A673 (cell line): ENCODE measurements at regions not wholly inside any gene's neighbourhood (a gene's known extent, or its start where the extent isn't known, plus 50 kb on each side); places are given as distances from the start of the nearest gene placed in this dataset.

Source experiments
- BruUV-seq: library from RNA; stranded (reverse); fragments of 400-500 nt; replicated peaks from 2 replicates; lab custom pipeline; 2021; lab: Mats Ljungman, UMichigan
- CTCF ChIA-PET: fragments of 300-600 bp; sonication (Branson Sonifier 250); formaldehyde crosslinking; loops from one replicate; lab custom pipeline; 2022; ENCODE audit warnings: antibody characterized with exemption; lab: Charles Lee
- POLR2A ChIA-PET: fragments of 300-600 bp; sonication (Branson Sonifier 250); formaldehyde crosslinking; loops from one replicate; lab custom pipeline; 2022; ENCODE audit warnings: antibody characterized with exemption; ENCODE audit not compliant: low non-redundant PET; lab: Charles Lee
- DNase-seq: peaks from one replicate; pipeline ENCODE4 v3.0.0-alpha.2; 2015; ENCODE audit warnings: low spot score
- H3K27ac ChIP-seq: fragments of 200-600 bp; sonication (generic); 2 replicates; pipeline ENCODE4 v1.5.1; 2016; ENCODE audit warnings: mixed run types, low read depth, mild to moderate bottlenecking, mixed read lengths, antibody characterized with exemption, low read length; ENCODE audit not compliant: poor library complexity, severe bottlenecking
- H3K27me3 ChIP-seq: fragments of 200-600 bp; sonication (generic); replicated peaks from 2 replicates; pipeline ENCODE4 v1.6.1; 2017; ENCODE audit warnings: mixed run types, low read depth, mild to moderate bottlenecking, mixed read lengths, antibody characterized with exemption, low read length; ENCODE audit not compliant: insufficient read depth, poor library complexity
- H3K36me3 ChIP-seq: fragments of 200-600 bp; sonication (generic); 2 replicates; pipeline ENCODE4 v1.6.1; 2016; ENCODE audit warnings: mixed run types, mild to moderate bottlenecking, mixed read lengths, antibody characterized with exemption, low read length; ENCODE audit not compliant: insufficient read depth, poor library complexity, severe bottlenecking
- H3K4me1 ChIP-seq: fragments of 200-600 bp; sonication (generic); 2 replicates; pipeline ENCODE4 v1.6.1; 2017; ENCODE audit warnings: mixed run types, mild to moderate bottlenecking, mixed read lengths, antibody characterized with exemption, low read length; ENCODE audit not compliant: insufficient read depth, poor library complexity, severe bottlenecking
- H3K4me3 ChIP-seq: fragments of 200-600 bp; sonication (generic); 2 replicates; pipeline ENCODE4 v1.5.1; 2016; ENCODE audit warnings: low read depth, mixed run types, mild to moderate bottlenecking, mixed read lengths, low read length; ENCODE audit not compliant: poor library complexity, severe bottlenecking
- H3K9me3 ChIP-seq: fragments of 200-600 bp; sonication (generic); 2 replicates; pipeline ENCODE4 v1.6.1; 2016; ENCODE audit warnings: mixed run types, low read depth, mild to moderate bottlenecking, mixed read lengths, antibody characterized with exemption, low read length; ENCODE audit not compliant: poor library complexity, severe bottlenecking
- EZH2 ChIP-seq: fragments of 200-600 bp; sonication (generic); IDR thresholded peaks from 2 replicates; pipeline ENCODE4 v1.6.1; 2017; ENCODE audit warnings: borderline replicate concordance, low read depth, mild to moderate bottlenecking, mixed read lengths, antibody characterized with exemption, low read length; ENCODE audit not compliant: poor library complexity, severe bottlenecking
- intact Hi-C: fragments of 100-400 bp; cut with micrococcal nuclease; formaldehyde crosslinking; loops from one replicate; pipeline ENCODE4 v1.10.0; 2022; ENCODE audit not compliant: unreplicated experiment
- TF ChIP-seq, protein P1 (sequence below): fragments of 300-800, 200-600 bp; sonication (generic); conservative IDR thresholded peaks from 2 replicates; pipeline ENCODE4 v1.5.1; 2017; ENCODE audit warnings: low read depth, mild to moderate bottlenecking, antibody characterized with exemption, low read length, moderate library complexity, mixed read lengths

DNA sequence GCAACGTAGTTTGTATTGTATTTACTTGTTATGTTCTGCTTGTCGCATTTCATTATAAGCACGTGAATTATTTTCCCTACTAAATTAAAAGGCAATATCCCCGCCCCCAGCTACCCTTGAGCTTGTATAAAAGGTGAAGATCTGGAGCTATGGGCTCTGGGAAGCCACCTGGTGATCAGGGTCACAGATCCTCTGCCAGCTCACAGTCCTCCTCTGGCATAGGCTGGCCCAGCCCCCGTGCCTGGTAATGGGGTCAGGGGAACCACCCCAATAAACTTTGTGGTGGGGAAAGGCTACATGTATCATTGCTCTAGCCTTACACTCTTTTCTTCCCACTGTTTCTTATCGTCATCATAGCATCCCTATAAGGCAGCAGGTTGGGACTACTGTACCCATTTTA lies 190.2 kb upstream of the TSHZ3 start:
- no peak for TF ChIP-seq EZH2
- TF ChIP-seq, protein P1, sequence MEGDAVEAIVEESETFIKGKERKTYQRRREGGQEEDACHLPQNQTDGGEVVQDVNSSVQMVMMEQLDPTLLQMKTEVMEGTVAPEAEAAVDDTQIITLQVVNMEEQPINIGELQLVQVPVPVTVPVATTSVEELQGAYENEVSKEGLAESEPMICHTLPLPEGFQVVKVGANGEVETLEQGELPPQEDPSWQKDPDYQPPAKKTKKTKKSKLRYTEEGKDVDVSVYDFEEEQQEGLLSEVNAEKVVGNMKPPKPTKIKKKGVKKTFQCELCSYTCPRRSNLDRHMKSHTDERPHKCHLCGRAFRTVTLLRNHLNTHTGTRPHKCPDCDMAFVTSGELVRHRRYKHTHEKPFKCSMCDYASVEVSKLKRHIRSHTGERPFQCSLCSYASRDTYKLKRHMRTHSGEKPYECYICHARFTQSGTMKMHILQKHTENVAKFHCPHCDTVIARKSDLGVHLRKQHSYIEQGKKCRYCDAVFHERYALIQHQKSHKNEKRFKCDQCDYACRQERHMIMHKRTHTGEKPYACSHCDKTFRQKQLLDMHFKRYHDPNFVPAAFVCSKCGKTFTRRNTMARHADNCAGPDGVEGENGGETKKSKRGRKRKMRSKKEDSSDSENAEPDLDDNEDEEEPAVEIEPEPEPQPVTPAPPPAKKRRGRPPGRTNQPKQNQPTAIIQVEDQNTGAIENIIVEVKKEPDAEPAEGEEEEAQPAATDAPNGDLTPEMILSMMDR, result no peak
- no TSS peak for BruUV-seq
- DNase-seq, result no peak
- ChIA-PET CTCF (no interaction called here), POLR2A (no interaction called here)
- no peaks in the 10 kb centered on the region for H3K9me3 ChIP-seq
- no peaks in the 10 kb centered on the region for H3K4me1 ChIP-seq
- no peaks in the 10 kb centered on the region for H3K36me3 ChIP-seq
- H3K27me3 ChIP-seq, result no peaks in the 10 kb centered on the region
- H3K27ac ChIP-seq, result no peak overlapping the region
- intact Hi-C loops, result no loop called here
- H3K4me3 ChIP-seq, result no peak overlapping the region

DNA sequence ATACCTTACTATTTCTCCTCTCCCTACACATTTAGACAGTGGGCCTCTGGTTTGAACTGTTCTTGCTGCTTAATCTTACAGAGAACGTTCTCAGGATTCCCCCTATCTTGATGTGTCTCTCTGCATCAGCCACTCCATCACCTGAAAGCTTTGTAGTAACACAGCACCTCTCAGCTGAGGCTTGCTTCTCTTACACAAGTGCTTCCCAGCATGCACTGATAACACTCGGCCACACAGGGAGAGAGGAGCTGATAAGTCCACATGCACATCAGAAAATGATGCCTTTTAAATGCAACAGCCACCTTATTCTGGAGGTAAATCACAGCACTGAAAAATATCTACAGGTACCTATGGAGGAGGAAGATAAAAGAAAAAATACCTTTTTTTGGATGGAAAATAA lies 192.2 kb upstream of the TSHZ3 start:
- BruUV-seq, result no TSS peak
- CTCF ChIA-PET, result no interaction called here
- no peak for DNase-seq
- TF ChIP-seq, protein P1, result no peak
- no peak for TF ChIP-seq EZH2
- Histone ChIP-seq H3K4me3 (no peak overlapping the region), H3K4me1 (peaks cover 4% of the 10 kb centered on the region), H3K9me3 (no peaks in the 10 kb centered on the region), H3K36me3 (no peaks in the 10 kb centered on the region), H3K27me3 (no peaks in the 10 kb centered on the region), H3K27ac (no peak overlapping the region)
- intact Hi-C loops, result loop anchor here (10.0 kb wide), 2 partner anchors 487 to 857 kb away; no protein-coding TSS in a partner anchor
- POLR2A ChIA-PET, result no interaction called here

DNA sequence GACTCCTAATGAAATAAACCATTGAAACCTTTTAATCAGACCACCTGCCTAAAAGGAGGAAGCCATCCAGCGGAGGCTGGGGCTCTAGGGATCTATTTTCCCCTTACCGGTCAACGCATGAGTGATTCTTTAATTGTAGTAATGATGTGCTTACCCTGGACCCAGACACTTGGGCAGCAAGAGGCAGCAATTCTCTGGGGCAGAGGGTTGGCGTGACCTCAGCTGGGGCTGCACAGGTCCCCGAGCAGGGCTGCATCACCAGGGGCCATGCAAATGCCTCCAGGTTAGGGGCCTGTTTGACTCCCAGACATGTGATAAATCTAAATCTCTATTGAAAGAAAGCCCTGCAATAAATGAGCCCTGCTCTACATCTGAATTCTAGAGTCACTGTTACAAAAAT lies 194.2 kb upstream of the TSHZ3 start:
- POLR2A ChIA-PET, result no interaction called here
- BruUV-seq, result no TSS peak

More for the DNA sequence above, 194.2 kb upstream of the TSHZ3 start:
- Histone ChIP-seq H3K36me3 (no peaks in the 10 kb centered on the region), H3K4me3 (no peak overlapping the region), H3K27ac (no peak overlapping the region), H3K9me3 (no peaks in the 10 kb centered on the region), H3K27me3 (no peaks in the 10 kb centered on the region), H3K4me1 (peaks cover 5% of the 10 kb centered on the region)
- CTCF ChIA-PET, result no interaction called here
- no peak for DNase-seq
- intact Hi-C loops, result loop anchor here (10.0 kb wide), 2 partner anchors 489 to 859 kb away; no protein-coding TSS in a partner anchor
- TF ChIP-seq, protein P1, result no peak
- TF ChIP-seq EZH2, result no peak
